Heart right ventricle (tissue), 16 donors: ENCODE measurements at regions not wholly inside any gene's neighbourhood (a gene's known extent, or its start where the extent isn't known, plus 50 kb on each side); places are given as distances from the start of the nearest gene placed in this dataset.
A peak's percentile ranks its signal among the peaks of the same experiment; 100 is the strongest.

Source experiments
- ATAC-seq, 8 donors: fragments of 200-7000 bp; cut with Tn5 transposase; one replicate each; pipeline ENCODE4 v1.9.1; 2020; ENCODE audit warnings: mild to moderate bottlenecking in 8 of 8, moderate library complexity in 8 of 8, moderate number of reproducible peaks in 1 of 8
- DNase-seq, 2 donors: peaks; one replicate each; pipeline ENCODE4 v3.0.0-alpha.2; 2020
- H3K27ac ChIP-seq, 10 donors: fragments of 200-600 bp; sonication (generic) in 2 of 10; one replicate each; pipeline versions ENCODE4 v1.5.0 to v1.8.0; 2020 to 2022; ENCODE audit warnings: mild to moderate bottlenecking in 3 of 10
- H3K27me3 ChIP-seq, 7 donors: fragments of 200-600 bp; one replicate each; pipeline ENCODE4 v1.8.0; 2021 to 2022; ENCODE audit warnings: mild to moderate bottlenecking in 2 of 7
- H3K36me3 ChIP-seq, 9 donors: fragments of 200-600 bp; sonication (generic) in 1 of 9; one replicate each; pipeline versions ENCODE4 v1.5.0 to v1.8.0; 2020 to 2022; ENCODE audit warnings: mild to moderate bottlenecking in 2 of 9
- H3K4me1 ChIP-seq, 9 donors: fragments of 200-600 bp; sonication (generic) in 1 of 9; one replicate each; pipeline versions ENCODE4 v1.5.0 to v1.8.0; 2020 to 2022; ENCODE audit warnings: mild to moderate bottlenecking in 4 of 9
- H3K4me3 ChIP-seq, 10 donors: fragments of 200-600 bp; sonication (generic) in 2 of 10; one replicate each; pipeline versions ENCODE4 v1.5.0 to v1.8.0; 2020 to 2022; ENCODE audit warnings: mild to moderate bottlenecking in 7 of 10, moderate library complexity in 2 of 10
- H3K9me3 ChIP-seq, 11 donors: fragments of 200-600 bp in 10 of 11; sonication (generic) in 2 of 11; one replicate each; pipeline versions ENCODE4 v1.5.0 to v1.8.0; 2013 to 2022; ENCODE audit warnings: mild to moderate bottlenecking in 2 of 11, control low read depth in 1 of 11, moderate library complexity in 1 of 11
- WGBS, 2 donors: extraction: QIAGEN DNeasy Blood & Tissue Kit; methylation state at CpG; one replicate each; pipeline ENCODE4 v1.1.7; 2013; ENCODE audit warnings: inconsistent platforms in 1 of 2; 5-methylcytosine and 5-hydroxymethylcytosine counted together
- intact Hi-C, 10 donors: fragments of 100-400 bp; cut with DNase I; formaldehyde crosslinking; loops; one replicate each; pipeline versions ENCODE4 v1.11.1 to v1.14.2; 2022
- TF ChIP-seq, protein P1 (sequence below), 9 donors: fragments of 200-600 bp; sonication (generic) in 2 of 9; IDR thresholded peaks; one replicate each; pipeline versions ENCODE4 v1.5.0 to v1.8.0; 2021 to 2022; ENCODE audit warnings: antibody characterized with exemption in 9 of 9, mild to moderate bottlenecking in 5 of 9, moderate library complexity in 1 of 9
- donor health status: Arrhythmogenic right ventricular cardiomyopathy.
- donor health status: ischemic (EF 13 %, LVEDD 7.1; RV severe dilation, severe dysfunction).
- donor health status: healthy with polysubstance abuse.
- donor health status: DM: no; HTN: yes; CAD: no.
- donor health status: DM: no; HTN: no; CAD: no.
- donor health status: ischemic (EF 25% LVEDD 6.9; RV normal size, moderate dysfunction).
- donor health status: ischemic (EF 25% LVEDD 5.7; RV mildly dilated, moderate dysfunction).
- donor health status: healthy.
- donor health status: DM: yes; HTN: yes; CAD: no.
- donor health status: Ischemic cardiomyopathy.
- donor health status: ischemic (EF 35%, LVEDD 5.7; RV mildly dilated, moderate dysfunction).
- donor health status: nonischemic (EF 11% LVEDD 7.7; RV severe dilation, severe dysfunction).
- donor health status: DM: yes; HTN: yes; CAD: no.
- donor health status: PGD.
- donor health status: ischemic (EF 29% LVEDD 5.4; RV normal size, mild dysfunction).
- donor health status: nonischemic (EF 23%, LVEDD 6.1; RV moderate dilation, normal function).

DNA sequence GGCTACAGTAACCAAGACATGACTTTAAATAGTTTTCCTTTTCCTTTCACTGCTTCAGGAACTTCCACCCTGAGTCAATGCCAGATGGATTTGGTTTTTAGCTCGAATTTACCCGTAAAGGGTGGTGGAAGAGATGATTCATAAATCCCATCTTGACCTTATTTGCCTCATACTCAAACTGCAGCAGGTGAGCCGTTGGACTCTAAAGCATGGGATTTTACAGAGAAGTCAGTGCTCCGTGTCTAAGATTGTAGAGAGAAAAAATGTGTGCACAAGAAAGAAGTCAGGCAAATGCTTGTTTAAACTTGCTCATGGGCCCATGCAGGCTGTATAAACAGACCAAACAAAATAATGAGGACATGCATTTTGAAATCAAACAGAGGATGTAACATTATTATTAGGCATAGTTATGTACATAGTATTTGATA is 369.7 kb upstream of the TRIB2 start:
- Histone ChIP-seq H3K36me3 (no peaks in the 10 kb centered on the region), H3K27ac (no peak overlapping the region), H3K27me3 (no peaks in the 10 kb centered on the region), H3K4me3 (no peak overlapping the region), H3K4me1 (peaks cover 0 to 9% (median 0%) of the 10 kb centered on the region in 9 donors), H3K9me3 (no peaks in the 10 kb centered on the region)
- intact Hi-C loops: no loop called here
- WGBS, 2 donors: 73% methylated on average over 4 of the region's 4 CpGs
- no peak for DNase-seq
- no peak for ATAC-seq
- TF ChIP-seq, protein P1, sequence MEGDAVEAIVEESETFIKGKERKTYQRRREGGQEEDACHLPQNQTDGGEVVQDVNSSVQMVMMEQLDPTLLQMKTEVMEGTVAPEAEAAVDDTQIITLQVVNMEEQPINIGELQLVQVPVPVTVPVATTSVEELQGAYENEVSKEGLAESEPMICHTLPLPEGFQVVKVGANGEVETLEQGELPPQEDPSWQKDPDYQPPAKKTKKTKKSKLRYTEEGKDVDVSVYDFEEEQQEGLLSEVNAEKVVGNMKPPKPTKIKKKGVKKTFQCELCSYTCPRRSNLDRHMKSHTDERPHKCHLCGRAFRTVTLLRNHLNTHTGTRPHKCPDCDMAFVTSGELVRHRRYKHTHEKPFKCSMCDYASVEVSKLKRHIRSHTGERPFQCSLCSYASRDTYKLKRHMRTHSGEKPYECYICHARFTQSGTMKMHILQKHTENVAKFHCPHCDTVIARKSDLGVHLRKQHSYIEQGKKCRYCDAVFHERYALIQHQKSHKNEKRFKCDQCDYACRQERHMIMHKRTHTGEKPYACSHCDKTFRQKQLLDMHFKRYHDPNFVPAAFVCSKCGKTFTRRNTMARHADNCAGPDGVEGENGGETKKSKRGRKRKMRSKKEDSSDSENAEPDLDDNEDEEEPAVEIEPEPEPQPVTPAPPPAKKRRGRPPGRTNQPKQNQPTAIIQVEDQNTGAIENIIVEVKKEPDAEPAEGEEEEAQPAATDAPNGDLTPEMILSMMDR (IDR thresholded peaks at IDR 0.05): no peak

DNA sequence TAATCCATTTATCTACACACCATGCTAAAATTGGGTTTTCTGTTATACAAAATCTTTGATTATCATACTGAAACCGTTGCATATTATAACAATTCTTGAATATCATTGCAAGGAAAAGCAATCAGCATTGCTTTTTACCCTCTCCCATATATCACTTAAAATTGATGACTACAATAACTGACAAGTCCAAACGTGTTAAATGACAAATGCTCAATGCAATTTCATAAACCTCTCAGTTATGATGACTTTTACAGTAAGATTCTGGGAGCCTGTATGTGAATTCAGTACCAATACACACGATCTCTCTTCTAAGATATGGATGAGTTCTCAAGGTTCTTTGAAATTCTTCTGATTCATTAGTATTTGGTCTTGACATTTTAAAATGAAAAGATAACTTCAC is 368.5 kb upstream of the TRIB2 start:
- no peak for DNase-seq

DNA sequence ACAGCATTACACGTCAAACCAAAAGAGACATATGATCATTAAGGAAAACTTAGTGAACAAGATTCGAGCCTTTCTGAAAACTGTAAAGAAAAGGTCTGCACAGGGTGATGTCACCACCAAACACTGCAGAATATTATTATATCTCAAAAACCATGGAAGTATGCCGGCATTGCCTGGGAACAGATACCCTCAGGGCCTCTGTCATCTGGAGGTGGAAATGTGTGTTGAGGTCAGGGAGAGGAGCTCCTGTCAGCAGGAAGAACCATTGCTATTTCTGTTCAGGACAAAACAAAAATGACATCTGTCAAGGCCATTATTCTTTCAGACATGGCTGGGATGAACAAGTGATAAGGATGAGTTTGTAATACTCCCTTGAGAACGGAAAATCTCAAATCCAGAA is 365.9 kb upstream of the TRIB2 start:
- no peak overlapping the region for H3K27ac ChIP-seq
- intact Hi-C loops: no loop called here
- 57 to 63% methylated on average over 4 of the region's 4 CpGs for WGBS, 2 donors
- no peaks in the 10 kb centered on the region for H3K27me3 ChIP-seq
- peaks cover 0 to 9% (median 0%) of the 10 kb centered on the region in 9 donors for H3K4me1 ChIP-seq
- peaks cover 0 to 6% (median 0%) of the 10 kb centered on the region in 11 donors for H3K9me3 ChIP-seq
- peak in 4 of 8 donors; percentile 18 to 59 (median 40) for ATAC-seq
- H3K4me3 ChIP-seq: no peak overlapping the region
- TF ChIP-seq, protein P1 (IDR thresholded peaks at IDR 0.05): no peak
- H3K36me3 ChIP-seq: no peaks in the 10 kb centered on the region
- no peak for DNase-seq

More for the DNA sequence above, 368.5 kb upstream of the TRIB2 start:
- no peak for ATAC-seq
- Histone ChIP-seq H3K4me3 (no peak overlapping the region), H3K36me3 (no peaks in the 10 kb centered on the region), H3K4me1 (peaks cover 0 to 9% (median 0%) of the 10 kb centered on the region in 9 donors), H3K27ac (no peak overlapping the region), H3K9me3 (no peaks in the 10 kb centered on the region), H3K27me3 (no peaks in the 10 kb centered on the region)
- 88 to 91% methylated on average over 3 of the region's 3 CpGs for WGBS, 2 donors
- intact Hi-C loops: no loop called here
- TF ChIP-seq, protein P1 (IDR thresholded peaks at IDR 0.05): no peak

DNA sequence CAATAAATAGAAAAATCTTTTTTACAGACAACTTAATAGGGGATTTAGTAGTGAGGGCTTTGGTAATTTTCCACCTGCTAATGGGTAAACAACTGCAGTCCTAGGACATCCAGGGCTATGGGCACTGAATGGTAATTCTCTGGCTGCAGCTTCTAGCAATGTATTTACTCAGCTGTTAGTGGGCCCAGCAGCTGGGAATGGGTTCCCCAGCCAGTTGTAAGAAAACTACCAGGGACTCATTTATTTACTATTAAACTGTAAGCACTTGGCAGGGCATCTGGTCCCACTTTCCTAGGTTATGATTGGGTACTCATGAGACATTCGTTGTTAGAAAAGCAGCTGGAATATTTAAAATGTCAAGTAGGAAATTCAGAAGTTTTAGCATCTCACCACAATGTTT is 363.8 kb upstream of the TRIB2 start:
- Histone ChIP-seq H3K4me3 (no peak overlapping the region), H3K36me3 (no peaks in the 10 kb centered on the region), H3K4me1 (peaks cover 0 to 9% (median 0%) of the 10 kb centered on the region in 9 donors), H3K27me3 (no peaks in the 10 kb centered on the region), H3K27ac (no peak overlapping the region), H3K9me3 (peaks cover 0 to 14% (median 0%) of the 10 kb centered on the region in 11 donors)
- WGBS, 2 donors: 64 to 77% methylated on average over 1 of the region's 1 CpG
- intact Hi-C loops: no loop called here
- no peak for ATAC-seq
- TF ChIP-seq, protein P1 (IDR thresholded peaks at IDR 0.05): no peak
- DNase-seq: no peak
